Neural progenitor cell (in vitro differentiated cells): ENCODE measurements at regions not wholly inside any gene's neighbourhood (a gene's known extent, or its start where the extent isn't known, plus 50 kb on each side); places are given as distances from the start of the nearest gene placed in this dataset.

ENCODE experiments used
- DNase-seq: peaks from one replicate; pipeline ENCODE4 v3.0.0-alpha.2; 2016; ENCODE audit warnings: low spot score
- H2AFZ ChIP-seq: fragments of 200-600 bp; sonication (generic); replicated peaks from 2 replicates; pipeline ENCODE4 v1.6.1; 2016; ENCODE audit warnings: antibody characterized with exemption
- H3F3A ChIP-seq: fragments of 200-600 bp; sonication (generic); 2 replicates; pipeline ENCODE4 v1.6.1; 2016; ENCODE audit warnings: antibody characterized with exemption, low read depth
- H3K27ac ChIP-seq: fragments of 200-600 bp; sonication (generic); 2 replicates; pipeline ENCODE4 v1.5.1; 2016; ENCODE audit warnings: mild to moderate bottlenecking
- H3K27me3 ChIP-seq: fragments of 200-600 bp; sonication (generic); 2 replicates; pipeline ENCODE4 v1.6.1; 2016; ENCODE audit warnings: mild to moderate bottlenecking, moderate library complexity
- H3K36me3 ChIP-seq: fragments of 200-600 bp; sonication (generic); 2 replicates; pipeline ENCODE4 v1.5.1; 2016
- H3K4me1 ChIP-seq: fragments of 200-600 bp; sonication (generic); 2 replicates; pipeline ENCODE4 v1.6.1; 2016; ENCODE audit warnings: mixed run types
- H3K4me2 ChIP-seq: fragments of 200-600 bp; sonication (generic); 2 replicates; pipeline ENCODE4 v1.6.1; 2016
- H3K4me3 ChIP-seq: fragments of 200-600 bp; sonication (generic); 2 replicates; pipeline ENCODE4 v1.5.1; 2016
- H3K79me2 ChIP-seq: fragments of 200-600 bp; sonication (generic); 2 replicates; pipeline ENCODE4 v1.6.1; 2016; ENCODE audit warnings: low read depth
- H3K9ac ChIP-seq: fragments of 200-600 bp; sonication (generic); 2 replicates; pipeline ENCODE4 v1.6.1; 2016
- H3K9me3 ChIP-seq: fragments of 200-600 bp; sonication (generic); 2 replicates; pipeline ENCODE4 v1.5.1; 2016; ENCODE audit warnings: low read depth
- H4K20me1 ChIP-seq: fragments of 200-600 bp; sonication (generic); 2 replicates; pipeline ENCODE4 v1.6.1; 2016; ENCODE audit warnings: low read depth
- H3K27ac Mint-ChIP-seq: 3 replicates; pipeline ENCODE4 v1.8.0; 2021; ENCODE audit warnings: mixed read lengths
- H3K27me3 Mint-ChIP-seq: 2 replicates; pipeline ENCODE4 v1.8.0; 2022; ENCODE audit warnings: low read depth, mild to moderate bottlenecking, inconsistent platforms, moderate library complexity, mixed read lengths; ENCODE audit not compliant: insufficient read depth
- H3K36me3 Mint-ChIP-seq: 3 replicates; pipeline ENCODE4 v1.8.0; 2021; ENCODE audit warnings: mixed read lengths
- H3K4me1 Mint-ChIP-seq: 3 replicates; pipeline ENCODE4 v1.8.0; 2021; ENCODE audit warnings: mixed read lengths
- H3K4me3 Mint-ChIP-seq: 3 replicates; pipeline ENCODE4 v1.8.0; 2021; ENCODE audit warnings: mild to moderate bottlenecking, moderate library complexity, mixed read lengths
- H3K9me3 Mint-ChIP-seq: 3 replicates; pipeline ENCODE4 v1.8.0; 2020; ENCODE audit warnings: mixed read lengths
- CTCF ChIP-seq: fragments of 200-600 bp; sonication (generic); IDR thresholded peaks from 2 replicates; pipeline ENCODE4 v1.5.1; 2017; ENCODE audit warnings: antibody characterized with exemption, mild to moderate bottlenecking
- EZH2 ChIP-seq: fragments of 200-600 bp; sonication (generic); IDR thresholded peaks from 2 replicates; pipeline ENCODE4 v1.6.1; 2017; ENCODE audit warnings: antibody characterized with exemption, mild to moderate bottlenecking, moderate library complexity
- EZH2phosphoT487 ChIP-seq: fragments of 200-600 bp; sonication (generic); IDR thresholded peaks from 2 replicates; pipeline ENCODE4 v1.6.1; 2017; ENCODE audit warnings: antibody characterized with exemption

GRCh38 chr9:103978396-103978795, 115.7 kb upstream of the SMC2 start:
- no peak overlapping the region for H2AFZ ChIP-seq
- H4K20me1 ChIP-seq = no peaks in the 10 kb centered on the region
- no peaks in the 10 kb centered on the region for H3K79me2 ChIP-seq
- H3K9me3 ChIP-seq = no peaks in the 10 kb centered on the region
- no peaks in the 10 kb centered on the region for H3K36me3 ChIP-seq
- Mint-ChIP-seq H3K4me3 (no peak overlapping the region), H3K36me3 (no peaks in the 10 kb centered on the region), H3K27me3 (no peaks in the 10 kb centered on the region), H3K9me3 (no peaks in the 10 kb centered on the region), H3K27ac (no peak overlapping the region), H3K4me1 (peaks cover 3% of the 10 kb centered on the region)
- no peaks in the 10 kb centered on the region for H3K4me1 ChIP-seq
- no peak overlapping the region for H3K9ac ChIP-seq
- H3K27ac ChIP-seq = no peak overlapping the region
- H3K27me3 ChIP-seq = no peaks in the 10 kb centered on the region
- no peak overlapping the region for H3K4me3 ChIP-seq
- TF ChIP-seq CTCF (no peak), EZH2phosphoT487 (no peak), EZH2 (no peak)
- H3K4me2 ChIP-seq = no peak overlapping the region
- no peak for DNase-seq
- H3F3A ChIP-seq = no peaks in the 10 kb centered on the region

GRCh38 chr9:103981912-103982311, 112.2 kb upstream of the SMC2 start:
- Histone ChIP-seq H4K20me1 (no peaks in the 10 kb centered on the region), H2AFZ (no peak overlapping the region), H3K4me3 (no peak overlapping the region), H3K4me2 (no peak overlapping the region), H3K27ac (no peak overlapping the region), H3K27me3 (no peaks in the 10 kb centered on the region), H3K79me2 (no peaks in the 10 kb centered on the region), H3K36me3 (no peaks in the 10 kb centered on the region), H3K9ac (no peak overlapping the region), H3K4me1 (no peaks in the 10 kb centered on the region), H3F3A (no peaks in the 10 kb centered on the region), H3K9me3 (no peaks in the 10 kb centered on the region)
- Mint-ChIP-seq H3K4me3 (no peak overlapping the region), H3K4me1 (no peaks in the 10 kb centered on the region), H3K27me3 (peaks cover 3% of the 10 kb centered on the region), H3K27ac (no peak overlapping the region), H3K36me3 (no peaks in the 10 kb centered on the region), H3K9me3 (no peaks in the 10 kb centered on the region)
- TF ChIP-seq EZH2 (no peak), EZH2phosphoT487 (no peak), CTCF (no peak)
- no peak for DNase-seq

GRCh38 chr9:103985077-103985476, 109.0 kb upstream of the SMC2 start:
- no peaks in the 10 kb centered on the region for H3K79me2 ChIP-seq
- TF ChIP-seq EZH2phosphoT487 (no peak), EZH2 (no peak), CTCF (no peak)
- H3K36me3 ChIP-seq = no peaks in the 10 kb centered on the region
- no peak overlapping the region for H2AFZ ChIP-seq
- no peak overlapping the region for H3K9ac ChIP-seq
- no peaks in the 10 kb centered on the region for H3K9me3 Mint-ChIP-seq
- H3K27me3 Mint-ChIP-seq = peaks cover 3% of the 10 kb centered on the region
- DNase-seq = no peak
- H3K36me3 Mint-ChIP-seq = no peaks in the 10 kb centered on the region
- no peak overlapping the region for H3K4me3 Mint-ChIP-seq
- H4K20me1 ChIP-seq = no peaks in the 10 kb centered on the region
- H3K4me1 Mint-ChIP-seq = no peaks in the 10 kb centered on the region
- H3K4me3 ChIP-seq = no peak overlapping the region
- H3K4me2 ChIP-seq = no peak overlapping the region
- no peaks in the 10 kb centered on the region for H3K9me3 ChIP-seq
- no peaks in the 10 kb centered on the region for H3K27me3 ChIP-seq
- no peak overlapping the region for H3K27ac ChIP-seq
- no peak overlapping the region for H3K27ac Mint-ChIP-seq
- no peaks in the 10 kb centered on the region for H3K4me1 ChIP-seq
- H3F3A ChIP-seq = no peaks in the 10 kb centered on the region

- Histone ChIP-seq H3K4me2 (no peak overlapping the region), H2AFZ (no peak overlapping the region), H3K9ac (no peak overlapping the region), H3K4me1 (peaks cover 7% of the 10 kb centered on the region), H3K27me3 (no peaks in the 10 kb centered on the region), H3K27ac (no peak overlapping the region), H3K36me3 (no peaks in the 10 kb centered on the region), H3F3A (no peaks in the 10 kb centered on the region), H3K9me3 (no peaks in the 10 kb centered on the region), H3K4me3 (no peak overlapping the region), H3K79me2 (no peaks in the 10 kb centered on the region), H4K20me1 (no peaks in the 10 kb centered on the region)
- Mint-ChIP-seq H3K4me1 (peaks cover 5% of the 10 kb centered on the region), H3K27me3 (peaks cover 3% of the 10 kb centered on the region), H3K36me3 (no peaks in the 10 kb centered on the region), H3K4me3 (no peak overlapping the region), H3K9me3 (no peaks in the 10 kb centered on the region), H3K27ac (no peak overlapping the region)
- no peak for DNase-seq
- no peak for TF ChIP-seq CTCF
- TF ChIP-seq EZH2phosphoT487 = no peak
- no peak for TF ChIP-seq EZH2
Observed at GRCh38 chr9:103988821-103989220, 105.3 kb upstream of the SMC2 start.
